C4-2B (cell line): ENCODE measurements at regions not wholly inside any gene's neighbourhood (a gene's known extent, or its start where the extent isn't known, plus 50 kb on each side); places are given as distances from the start of the nearest gene placed in this dataset.

Experiments
- CTCF ChIP-seq: fragments of 450-650 bp; conservative IDR thresholded peaks from 2 replicates; pipeline ENCODE4 v1.5.1; 2017; ENCODE audit warnings: mild to moderate bottlenecking
- ZFX ChIP-seq: fragments of 450-650 bp; IDR thresholded peaks from 2 replicates; pipeline ENCODE4 v1.6.1; 2017

DNA sequence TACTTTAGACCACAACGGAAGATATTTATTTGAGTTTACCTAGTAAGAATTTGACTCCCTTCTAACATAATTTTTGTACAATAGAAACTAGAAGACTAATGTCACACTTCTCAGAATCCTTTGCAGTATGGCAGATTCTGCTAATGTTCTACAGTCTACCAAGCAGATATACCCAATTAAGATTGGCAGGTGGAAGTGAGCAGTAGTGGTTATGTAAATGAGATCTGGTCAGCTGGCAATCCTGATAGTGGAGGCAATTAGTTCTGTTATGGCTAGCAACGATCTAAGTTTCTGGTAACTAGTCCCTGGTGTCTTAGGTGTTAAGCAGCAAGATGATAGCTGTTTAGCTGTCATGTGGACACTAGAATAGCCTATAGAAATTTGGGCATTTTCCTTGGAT, 101.0 kb downstream of the CENPW start:
- TF ChIP-seq CTCF (no peak), ZFX (no peak)
